ENCODE measurements at regions not wholly inside any gene's neighbourhood (a gene's known extent, or its start where the extent isn't known, plus 50 kb on each side); places are given as distances from the start of the nearest gene placed in this dataset.
A peak's percentile ranks its signal among the peaks of the same experiment; 100 is the strongest.

- Histone ChIP-seq H3K4me3 (ENCODE audit: low read length in 2 of 2) (no peak overlapping the region), H3K27me3 (ENCODE audit: control insufficient read depth in 1 of 2, insufficient read depth in 2 of 2, low read length in 2 of 2) (no peaks in the 10 kb centered on the region)
Observed at GRCh38 chr15:70327856-70328678, 230.3 kb upstream of the TLE3 start.

GRCh38 chr15:70327328-70327855 lies 229.7 kb upstream of the TLE3 start:
- Histone ChIP-seq H3K4me1 (ENCODE audit: control insufficient read depth, insufficient read depth, low read length) (peaks cover 37% of the 10 kb centered on the region), H3K9ac (ENCODE audit: low read length in 2 of 2) (no peak overlapping the region), H3K9me3 (ENCODE audit: control insufficient read depth in 2 of 2, low read length in 2 of 2) (no peaks in the 10 kb centered on the region), H3K27me3 (ENCODE audit: control insufficient read depth in 1 of 2, insufficient read depth in 2 of 2, low read length in 2 of 2) (no peaks in the 10 kb centered on the region), H3K36me3 (ENCODE audit: control insufficient read depth in 2 of 2, insufficient read depth in 2 of 2, low read length in 2 of 2) (no peaks in the 10 kb centered on the region), H3K27ac (ENCODE audit: low read length) (no peak overlapping the region), H3K4me3 (ENCODE audit: low read length in 2 of 2) (no peak overlapping the region)

More at GRCh38 chr15:70327856-70328678, 230.3 kb upstream of the TLE3 start:
- peaks cover 31% of the 10 kb centered on the region for H3K4me1 ChIP-seq (ENCODE audit: control insufficient read depth, insufficient read depth, low read length)
- no peaks in the 10 kb centered on the region for H3K36me3 ChIP-seq (ENCODE audit: control insufficient read depth in 2 of 2, insufficient read depth in 2 of 2, low read length in 2 of 2)
- no peak overlapping the region for H3K9ac ChIP-seq (ENCODE audit: low read length in 2 of 2)
- H3K9me3 ChIP-seq (ENCODE audit: control insufficient read depth in 2 of 2, low read length in 2 of 2), result no peaks in the 10 kb centered on the region
- H3K27ac ChIP-seq (ENCODE audit: low read length), result peak overlapping the region; percentile 11

- H3K27ac ChIP-seq (ENCODE audit: low read length), result no peak overlapping the region
- peaks cover 57% of the 10 kb centered on the region for H3K4me1 ChIP-seq (ENCODE audit: control insufficient read depth, insufficient read depth, low read length)
- H3K9ac ChIP-seq (ENCODE audit: low read length in 2 of 2), result no peak overlapping the region
- no peaks in the 10 kb centered on the region for H3K27me3 ChIP-seq (ENCODE audit: control insufficient read depth in 1 of 2, insufficient read depth in 2 of 2, low read length in 2 of 2)
- no peaks in the 10 kb centered on the region for H3K9me3 ChIP-seq (ENCODE audit: control insufficient read depth in 2 of 2, low read length in 2 of 2)
- no peaks in the 10 kb centered on the region for H3K36me3 ChIP-seq (ENCODE audit: control insufficient read depth in 2 of 2, insufficient read depth in 2 of 2, low read length in 2 of 2)
- H3K4me3 ChIP-seq (ENCODE audit: low read length in 2 of 2), result peak overlapping the region in 1 of 2 donors; percentile 22
Observed at GRCh38 chr15:70324001-70324974, 226.6 kb upstream of the TLE3 start.

GRCh38 chr15:70323111-70323851 lies 225.6 kb upstream of the TLE3 start:
- Histone ChIP-seq H3K36me3 (ENCODE audit: control insufficient read depth in 2 of 2, insufficient read depth in 2 of 2, low read length in 2 of 2) (no peaks in the 10 kb centered on the region), H3K27ac (ENCODE audit: low read length) (peak overlapping the region; percentile 60), H3K9me3 (ENCODE audit: control insufficient read depth in 2 of 2, low read length in 2 of 2) (no peaks in the 10 kb centered on the region), H3K27me3 (ENCODE audit: control insufficient read depth in 1 of 2, insufficient read depth in 2 of 2, low read length in 2 of 2) (no peaks in the 10 kb centered on the region), H3K4me3 (ENCODE audit: low read length in 2 of 2) (no peak overlapping the region), H3K4me1 (ENCODE audit: control insufficient read depth, insufficient read depth, low read length) (peaks cover 49% of the 10 kb centered on the region), H3K9ac (ENCODE audit: low read length in 2 of 2) (no peak overlapping the region)

- H3K9me3 ChIP-seq (ENCODE audit: control insufficient read depth in 2 of 2, low read length in 2 of 2), result no peaks in the 10 kb centered on the region
- H3K27ac ChIP-seq (ENCODE audit: low read length), result peak overlapping the region; percentile 60
- peaks cover 49% of the 10 kb centered on the region for H3K4me1 ChIP-seq (ENCODE audit: control insufficient read depth, insufficient read depth, low read length)
- no peak overlapping the region for H3K4me3 ChIP-seq (ENCODE audit: low read length in 2 of 2)
- H3K36me3 ChIP-seq (ENCODE audit: control insufficient read depth in 2 of 2, insufficient read depth in 2 of 2, low read length in 2 of 2), result no peaks in the 10 kb centered on the region
- no peak overlapping the region for H3K9ac ChIP-seq (ENCODE audit: low read length in 2 of 2)
- no peaks in the 10 kb centered on the region for H3K27me3 ChIP-seq (ENCODE audit: control insufficient read depth in 1 of 2, insufficient read depth in 2 of 2, low read length in 2 of 2)
Observed at GRCh38 chr15:70322051-70322668, 224.4 kb upstream of the TLE3 start.

- Histone ChIP-seq H3K4me1 (ENCODE audit: control insufficient read depth, insufficient read depth, low read length) (peaks cover 49% of the 10 kb centered on the region), H3K27ac (ENCODE audit: low read length) (peak overlapping the region; percentile 60)
Observed at GRCh38 chr15:70321172-70321819, 223.6 kb upstream of the TLE3 start.

GRCh38 chr15:70320482-70320881 lies 222.8 kb upstream of the TLE3 start:
- peaks cover 49% of the 10 kb centered on the region for H3K4me1 ChIP-seq (ENCODE audit: control insufficient read depth, insufficient read depth, low read length)
- no peaks in the 10 kb centered on the region for H3K27me3 ChIP-seq (ENCODE audit: control insufficient read depth in 1 of 2, insufficient read depth in 2 of 2, low read length in 2 of 2)
- peak overlapping the region; percentile 60 for H3K27ac ChIP-seq (ENCODE audit: low read length)
- H3K4me3 ChIP-seq (ENCODE audit: low read length in 2 of 2), result peak overlapping the region in 1 of 2 donors; percentile 3
- no peaks in the 10 kb centered on the region for H3K36me3 ChIP-seq (ENCODE audit: control insufficient read depth in 2 of 2, insufficient read depth in 2 of 2, low read length in 2 of 2)
- H3K9me3 ChIP-seq (ENCODE audit: control insufficient read depth in 2 of 2, low read length in 2 of 2), result no peaks in the 10 kb centered on the region
- no peak overlapping the region for H3K9ac ChIP-seq (ENCODE audit: low read length in 2 of 2)

More at GRCh38 chr15:70321172-70321819, 223.6 kb upstream of the TLE3 start:
- Histone ChIP-seq H3K36me3 (ENCODE audit: control insufficient read depth in 2 of 2, insufficient read depth in 2 of 2, low read length in 2 of 2) (no peaks in the 10 kb centered on the region), H3K4me3 (ENCODE audit: low read length in 2 of 2) (peak overlapping the region in 1 of 2 donors; percentile 3), H3K9ac (ENCODE audit: low read length in 2 of 2) (no peak overlapping the region), H3K9me3 (ENCODE audit: control insufficient read depth in 2 of 2, low read length in 2 of 2) (no peaks in the 10 kb centered on the region), H3K27me3 (ENCODE audit: control insufficient read depth in 1 of 2, insufficient read depth in 2 of 2, low read length in 2 of 2) (no peaks in the 10 kb centered on the region)

- Histone ChIP-seq H3K9ac (ENCODE audit: low read length in 2 of 2) (no peak overlapping the region), H3K4me1 (ENCODE audit: control insufficient read depth, insufficient read depth, low read length) (peaks cover 47% of the 10 kb centered on the region), H3K4me3 (ENCODE audit: low read length in 2 of 2) (no peak overlapping the region), H3K27ac (ENCODE audit: low read length) (no peak overlapping the region), H3K36me3 (ENCODE audit: control insufficient read depth in 2 of 2, insufficient read depth in 2 of 2, low read length in 2 of 2) (no peaks in the 10 kb centered on the region), H3K27me3 (ENCODE audit: control insufficient read depth in 1 of 2, insufficient read depth in 2 of 2, low read length in 2 of 2) (no peaks in the 10 kb centered on the region), H3K9me3 (ENCODE audit: control insufficient read depth in 2 of 2, low read length in 2 of 2) (no peaks in the 10 kb centered on the region)
Observed at GRCh38 chr15:70320077-70320476, 222.4 kb upstream of the TLE3 start.

GRCh38 chr15:70319466-70319865 lies 221.7 kb upstream of the TLE3 start:
- Histone ChIP-seq H3K9me3 (ENCODE audit: control insufficient read depth in 2 of 2, low read length in 2 of 2) (no peaks in the 10 kb centered on the region), H3K27me3 (ENCODE audit: control insufficient read depth in 1 of 2, insufficient read depth in 2 of 2, low read length in 2 of 2) (no peaks in the 10 kb centered on the region), H3K27ac (ENCODE audit: low read length) (no peak overlapping the region), H3K36me3 (ENCODE audit: control insufficient read depth in 2 of 2, insufficient read depth in 2 of 2, low read length in 2 of 2) (no peaks in the 10 kb centered on the region), H3K9ac (ENCODE audit: low read length in 2 of 2) (no peak overlapping the region), H3K4me3 (ENCODE audit: low read length in 2 of 2) (no peak overlapping the region), H3K4me1 (ENCODE audit: control insufficient read depth, insufficient read depth, low read length) (peaks cover 42% of the 10 kb centered on the region)
